ENCODE measurements at regions not wholly inside any gene's neighbourhood (a gene's known extent, or its start where the extent isn't known, plus 50 kb on each side); places are given as distances from the start of the nearest gene placed in this dataset.

GRCh38 chr10:6336016-6336415 is 133.3 kb downstream of the PFKFB3 start:
- ATAC-seq (ENCODE audit: low FRiP score) (no peak), DNase-seq (no peak)
- intact Hi-C loops (cut with DNase I), result no loop called here
- Histone ChIP-seq H3K9me3 (ENCODE audit: control insufficient read depth, low read length) (no peaks in the 10 kb centered on the region), H3K4me1 (ENCODE audit: control insufficient read depth in 1 of 2, insufficient read depth in 2 of 2, low read length in 2 of 2) (no peaks in the 10 kb centered on the region), H3K27ac (ENCODE audit: low read depth in 1 of 2, low read length in 2 of 2) (no peak overlapping the region), H3K36me3 (ENCODE audit: control insufficient read depth in 1 of 2, insufficient read depth in 2 of 2, low read length in 1 of 2) (peaks cover 0 to 1% of the 10 kb centered on the region in 2 donors), H3K4me3 (ENCODE audit: low read length in 2 of 2) (no peak overlapping the region), H3K27me3 (ENCODE audit: control insufficient read depth in 1 of 2, insufficient read depth in 2 of 2, low read length in 1 of 2) (no peaks in the 10 kb centered on the region)
- 80 to 93% methylated on average over 3 of the region's 3 CpGs for WGBS, 2 donors

DNA sequence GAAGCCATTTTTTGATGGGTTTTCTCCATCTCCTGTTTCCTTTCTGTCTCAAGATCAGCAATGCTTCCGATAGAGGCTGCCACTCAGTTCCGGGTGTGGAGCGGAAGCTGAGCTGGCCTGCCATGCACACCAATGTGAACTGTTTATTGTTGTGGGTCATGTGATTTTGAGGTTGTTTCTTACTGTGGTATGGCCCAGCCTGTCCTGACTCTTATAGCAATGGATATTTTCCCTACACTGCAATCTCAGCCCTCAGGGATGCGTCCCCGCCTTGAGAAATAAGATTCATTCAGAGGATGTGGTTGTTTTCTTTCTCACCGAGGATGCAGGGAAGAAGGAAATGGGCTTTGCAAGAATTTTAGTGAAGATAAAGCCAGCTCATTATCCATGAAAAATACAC is 134.7 kb downstream of the PFKFB3 start:
- H3K9me3 ChIP-seq (ENCODE audit: control insufficient read depth, low read length), result no peaks in the 10 kb centered on the region
- ATAC-seq (ENCODE audit: low FRiP score), result no peak
- WGBS, 2 donors, result 79 to 86% methylated on average over 6 of the region's 6 CpGs
- DNase-seq, result no peak
- intact Hi-C loops (cut with DNase I), result no loop called here
- no peak overlapping the region for H3K4me3 ChIP-seq (ENCODE audit: low read length in 2 of 2)
- no peaks in the 10 kb centered on the region for H3K4me1 ChIP-seq (ENCODE audit: control insufficient read depth in 1 of 2, insufficient read depth in 2 of 2, low read length in 2 of 2)
- H3K36me3 ChIP-seq (ENCODE audit: control insufficient read depth in 1 of 2, insufficient read depth in 2 of 2, low read length in 1 of 2), result peaks cover 0 to 1% of the 10 kb centered on the region in 2 donors
- no peak overlapping the region for H3K27ac ChIP-seq (ENCODE audit: low read depth in 1 of 2, low read length in 2 of 2)
- H3K27me3 ChIP-seq (ENCODE audit: control insufficient read depth in 1 of 2, insufficient read depth in 2 of 2, low read length in 1 of 2), result no peaks in the 10 kb centered on the region

DNA sequence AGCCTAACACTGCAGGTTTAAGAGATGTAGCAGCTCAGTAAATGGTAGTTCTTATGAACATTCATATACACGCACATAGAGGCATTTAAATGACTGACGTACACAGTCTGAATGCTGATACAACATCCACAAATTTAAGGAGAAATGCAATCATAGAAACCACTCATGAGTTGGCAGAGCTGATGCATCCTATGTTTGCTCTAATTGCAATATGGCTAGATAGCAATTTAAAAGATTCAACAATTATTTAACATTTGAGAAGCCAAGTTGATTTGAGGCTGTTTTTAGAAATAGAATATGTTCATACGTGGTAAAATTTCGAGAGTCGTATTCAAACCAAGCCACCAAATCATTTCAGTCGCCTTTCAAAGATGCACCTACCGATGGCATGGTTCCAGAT is 135.6 kb downstream of the PFKFB3 start:
- 79 to 83% methylated on average over 7 of the region's 7 CpGs for WGBS, 2 donors
- no peaks in the 10 kb centered on the region for H3K9me3 ChIP-seq (ENCODE audit: control insufficient read depth, low read length)
- no peaks in the 10 kb centered on the region for H3K27me3 ChIP-seq (ENCODE audit: control insufficient read depth in 1 of 2, insufficient read depth in 2 of 2, low read length in 1 of 2)
- no peak overlapping the region for H3K4me3 ChIP-seq (ENCODE audit: low read length in 2 of 2)
- ATAC-seq (ENCODE audit: low FRiP score) (no peak), DNase-seq (no peak)
- H3K36me3 ChIP-seq (ENCODE audit: control insufficient read depth in 1 of 2, insufficient read depth in 2 of 2, low read length in 1 of 2), result no peaks in the 10 kb centered on the region
- no peak overlapping the region for H3K27ac ChIP-seq (ENCODE audit: low read depth in 1 of 2, low read length in 2 of 2)
- intact Hi-C loops (cut with DNase I), result no loop called here
- H3K4me1 ChIP-seq (ENCODE audit: control insufficient read depth in 1 of 2, insufficient read depth in 2 of 2, low read length in 2 of 2), result no peaks in the 10 kb centered on the region

GRCh38 chr10:6339891-6340290 is 137.2 kb downstream of the PFKFB3 start:
- H3K36me3 ChIP-seq (ENCODE audit: control insufficient read depth in 1 of 2, insufficient read depth in 2 of 2, low read length in 1 of 2), result no peaks in the 10 kb centered on the region
- WGBS, 2 donors, result 97% methylated on average over 5 of the region's 5 CpGs
- intact Hi-C loops (cut with DNase I), result no loop called here
- no peaks in the 10 kb centered on the region for H3K9me3 ChIP-seq (ENCODE audit: control insufficient read depth, low read length)
- no peak for DNase-seq
- H3K4me1 ChIP-seq (ENCODE audit: control insufficient read depth in 1 of 2, insufficient read depth in 2 of 2, low read length in 2 of 2), result no peaks in the 10 kb centered on the region
- H3K27ac ChIP-seq (ENCODE audit: low read depth in 1 of 2, low read length in 2 of 2), result no peak overlapping the region
- H3K4me3 ChIP-seq (ENCODE audit: low read length in 2 of 2), result no peak overlapping the region
- no peak for ATAC-seq (ENCODE audit: low FRiP score)
- no peaks in the 10 kb centered on the region for H3K27me3 ChIP-seq (ENCODE audit: control insufficient read depth in 1 of 2, insufficient read depth in 2 of 2, low read length in 1 of 2)

DNA sequence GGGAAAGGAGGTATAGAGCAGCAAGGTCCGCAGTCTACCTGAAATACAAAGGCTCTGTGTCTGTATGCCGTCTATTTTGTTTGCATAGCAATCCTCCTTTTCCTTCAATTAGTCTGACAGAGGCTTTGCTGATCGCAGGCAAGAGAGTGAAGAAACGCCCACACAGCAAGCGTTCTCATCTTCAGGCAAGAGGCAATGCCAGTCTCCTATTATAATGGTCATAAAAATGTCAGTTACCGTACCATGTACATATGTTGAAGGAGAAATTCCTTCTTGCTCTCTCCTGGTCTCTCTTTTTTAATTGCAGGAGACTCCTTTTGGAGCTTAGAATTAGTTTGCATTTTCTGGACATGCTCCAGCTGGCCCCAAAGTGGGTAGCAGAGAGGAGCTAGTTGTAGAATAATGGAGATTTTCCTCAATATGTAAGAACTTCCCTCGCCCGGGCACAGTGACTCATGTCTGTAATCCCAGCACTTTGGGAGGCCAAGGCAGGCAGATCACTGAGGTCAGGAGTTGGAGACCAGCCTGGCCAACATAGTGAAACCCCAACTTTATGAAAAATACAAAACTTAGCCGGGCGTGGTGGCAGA is 139.5 kb downstream of the PFKFB3 start:
- Histone ChIP-seq H3K4me1 (ENCODE audit: control insufficient read depth in 1 of 2, insufficient read depth in 2 of 2, low read length in 2 of 2) (no peaks in the 10 kb centered on the region), H3K9me3 (ENCODE audit: control insufficient read depth, low read length) (no peaks in the 10 kb centered on the region), H3K36me3 (ENCODE audit: control insufficient read depth in 1 of 2, insufficient read depth in 2 of 2, low read length in 1 of 2) (no peaks in the 10 kb centered on the region), H3K27me3 (ENCODE audit: control insufficient read depth in 1 of 2, insufficient read depth in 2 of 2, low read length in 1 of 2) (no peaks in the 10 kb centered on the region), H3K27ac (ENCODE audit: low read depth in 1 of 2, low read length in 2 of 2) (no peak overlapping the region), H3K4me3 (ENCODE audit: low read length in 2 of 2) (no peak overlapping the region)
- 69 to 74% methylated on average over 10 of the region's 10 CpGs for WGBS, 2 donors
- DNase-seq (no peak), ATAC-seq (ENCODE audit: low FRiP score) (no peak)
- intact Hi-C loops (cut with DNase I), result no loop called here

DNA sequence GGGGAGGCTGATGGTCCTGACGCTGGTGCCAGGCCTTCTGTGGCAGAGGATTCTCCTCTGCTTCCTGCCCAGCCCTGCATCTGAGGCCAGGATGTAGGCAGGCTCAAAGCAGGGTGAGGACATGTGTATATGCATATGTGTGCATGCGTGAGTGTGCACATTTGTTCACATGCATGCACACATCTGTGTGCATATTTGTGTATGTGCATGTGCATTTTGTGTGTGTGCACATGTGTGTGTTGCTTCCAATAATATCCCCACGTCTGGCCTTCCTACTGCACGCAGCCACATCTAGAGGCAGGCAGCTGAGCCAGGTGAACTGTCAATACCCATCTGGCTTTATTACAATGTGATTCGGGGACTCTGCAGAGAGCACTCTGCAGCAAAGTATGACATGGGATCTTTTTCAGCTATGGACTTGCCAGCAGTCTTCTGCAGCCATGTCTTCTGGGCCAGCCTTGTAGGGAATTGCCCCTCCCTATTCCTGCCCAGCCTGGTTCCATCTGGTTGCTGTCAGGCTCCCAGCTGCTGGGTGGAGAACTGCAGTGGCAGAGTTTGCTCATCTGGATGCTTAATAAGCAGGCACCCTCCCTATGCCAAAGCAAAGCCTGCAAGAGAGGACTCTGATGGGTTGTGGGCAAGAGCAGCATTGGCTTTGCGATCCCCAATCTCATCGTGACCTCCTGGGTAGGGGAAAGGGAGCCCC is 140.7 kb downstream of the PFKFB3 start:
- DNase-seq, result no peak
- ATAC-seq (ENCODE audit: low FRiP score), result no peak
- 72 to 74% methylated on average over 7 of the region's 7 CpGs for WGBS, 2 donors
- Histone ChIP-seq H3K4me3 (ENCODE audit: low read length in 2 of 2) (no peak overlapping the region), H3K27ac (ENCODE audit: low read depth in 1 of 2, low read length in 2 of 2) (no peak overlapping the region), H3K4me1 (ENCODE audit: control insufficient read depth in 1 of 2, insufficient read depth in 2 of 2, low read length in 2 of 2) (no peaks in the 10 kb centered on the region), H3K27me3 (ENCODE audit: control insufficient read depth in 1 of 2, insufficient read depth in 2 of 2, low read length in 1 of 2) (no peaks in the 10 kb centered on the region), H3K9me3 (ENCODE audit: control insufficient read depth, low read length) (no peaks in the 10 kb centered on the region), H3K36me3 (ENCODE audit: control insufficient read depth in 1 of 2, insufficient read depth in 2 of 2, low read length in 1 of 2) (no peaks in the 10 kb centered on the region)
- intact Hi-C loops (cut with DNase I), result no loop called here

GRCh38 chr10:6345404-6345803 is 142.7 kb downstream of the PFKFB3 start:
- Histone ChIP-seq H3K27me3 (ENCODE audit: control insufficient read depth in 1 of 2, insufficient read depth in 2 of 2, low read length in 1 of 2) (no peaks in the 10 kb centered on the region), H3K36me3 (ENCODE audit: control insufficient read depth in 1 of 2, insufficient read depth in 2 of 2, low read length in 1 of 2) (no peaks in the 10 kb centered on the region), H3K4me3 (ENCODE audit: low read length in 2 of 2) (no peak overlapping the region), H3K9me3 (ENCODE audit: control insufficient read depth, low read length) (no peaks in the 10 kb centered on the region), H3K4me1 (ENCODE audit: control insufficient read depth in 1 of 2, insufficient read depth in 2 of 2, low read length in 2 of 2) (no peaks in the 10 kb centered on the region), H3K27ac (ENCODE audit: low read depth in 1 of 2, low read length in 2 of 2) (no peak overlapping the region)
- intact Hi-C loops (cut with DNase I), result no loop called here
- no peak for ATAC-seq (ENCODE audit: low FRiP score)
- DNase-seq, result no peak
- 95 to 96% methylated on average over 1 of the region's 1 CpG for WGBS, 2 donors

- ATAC-seq (ENCODE audit: low FRiP score), result no peak
- WGBS, 2 donors, result 95 to 96% methylated on average over 2 of the region's 2 CpGs
- Histone ChIP-seq H3K4me1 (ENCODE audit: control insufficient read depth in 1 of 2, insufficient read depth in 2 of 2, low read length in 2 of 2) (no peaks in the 10 kb centered on the region), H3K27ac (ENCODE audit: low read depth in 1 of 2, low read length in 2 of 2) (no peak overlapping the region), H3K4me3 (ENCODE audit: low read length in 2 of 2) (no peak overlapping the region), H3K36me3 (ENCODE audit: control insufficient read depth in 1 of 2, insufficient read depth in 2 of 2, low read length in 1 of 2) (no peaks in the 10 kb centered on the region), H3K9me3 (ENCODE audit: control insufficient read depth, low read length) (no peaks in the 10 kb centered on the region), H3K27me3 (ENCODE audit: control insufficient read depth in 1 of 2, insufficient read depth in 2 of 2, low read length in 1 of 2) (no peaks in the 10 kb centered on the region)
- intact Hi-C loops (cut with DNase I), result no loop called here
- DNase-seq, result no peak
These were observed 143.9 kb downstream of the PFKFB3 start for GRCh38 chr10:6346631-6347030.

DNA sequence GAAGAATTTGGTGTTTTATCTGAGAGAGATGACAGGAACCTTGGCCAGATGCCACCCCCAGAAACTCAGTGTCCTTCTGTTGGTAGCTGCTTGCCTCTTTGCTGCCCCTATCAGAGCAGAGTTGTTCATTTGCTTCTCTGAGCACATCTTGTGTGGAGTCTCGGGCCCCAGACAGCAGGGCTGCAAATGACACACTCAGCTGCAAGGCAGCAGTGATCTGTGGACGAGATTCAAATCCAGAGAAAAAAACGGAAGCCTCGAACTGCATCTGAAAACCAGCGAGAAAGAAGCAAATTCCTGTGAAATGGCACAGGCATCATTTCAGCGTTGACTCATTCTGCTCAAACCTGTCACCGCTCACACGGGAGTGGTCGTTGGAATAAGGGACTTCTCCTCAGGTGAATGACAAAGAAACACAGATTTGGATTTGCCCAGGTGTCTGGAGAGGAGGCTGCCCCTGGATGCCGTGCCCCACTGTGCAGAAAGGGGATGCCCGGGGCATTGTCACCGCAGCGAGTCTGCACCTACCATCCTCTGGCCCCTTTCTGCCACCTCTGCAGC is 144.7 kb downstream of the PFKFB3 start:
- Histone ChIP-seq H3K36me3 (ENCODE audit: control insufficient read depth in 1 of 2, insufficient read depth in 2 of 2, low read length in 1 of 2) (no peaks in the 10 kb centered on the region), H3K27ac (ENCODE audit: low read depth in 1 of 2, low read length in 2 of 2) (peak overlapping the region in 1 of 2 donors; percentile 64), H3K4me3 (ENCODE audit: low read length in 2 of 2) (no peak overlapping the region), H3K9me3 (ENCODE audit: control insufficient read depth, low read length) (no peaks in the 10 kb centered on the region), H3K27me3 (ENCODE audit: control insufficient read depth in 1 of 2, insufficient read depth in 2 of 2, low read length in 1 of 2) (no peaks in the 10 kb centered on the region), H3K4me1 (ENCODE audit: control insufficient read depth in 1 of 2, insufficient read depth in 2 of 2, low read length in 2 of 2) (no peaks in the 10 kb centered on the region)
- no peak for DNase-seq
- intact Hi-C loops (cut with DNase I), result no loop called here
- ATAC-seq (ENCODE audit: low FRiP score), result no peak
- WGBS, 2 donors, result 56 to 70% methylated on average over 13 of the region's 13 CpGs
